NCI-H2029 treated with DMSO at 0.1 percent for 48 hours (cell line): ENCODE measurements at regions not wholly inside any gene's neighbourhood (a gene's known extent, or its start where the extent isn't known, plus 50 kb on each side); places are given as distances from the start of the nearest gene placed in this dataset.
"Not testable (repeated sequence)": the region's sequence is repeated elsewhere in the genome, so short reads cannot be mapped to it uniquely, and the experiment has no call there.

Experiments
- DNase-seq: peaks from one replicate; lab custom pipeline; 2025; lab: John Stamatoyannopoulos, UW

GRCh38 chr13:89214185-89214584 lies 1543.0 kb downstream of the SLITRK5 start:
- DNase-seq, result no peak

GRCh38 chr13:89215319-89215718 lies 1544.1 kb downstream of the SLITRK5 start:
- DNase-seq, result not testable (repeated sequence)

GRCh38 chr13:89217813-89218212 lies 1546.6 kb downstream of the SLITRK5 start:
- no peak for DNase-seq

DNA sequence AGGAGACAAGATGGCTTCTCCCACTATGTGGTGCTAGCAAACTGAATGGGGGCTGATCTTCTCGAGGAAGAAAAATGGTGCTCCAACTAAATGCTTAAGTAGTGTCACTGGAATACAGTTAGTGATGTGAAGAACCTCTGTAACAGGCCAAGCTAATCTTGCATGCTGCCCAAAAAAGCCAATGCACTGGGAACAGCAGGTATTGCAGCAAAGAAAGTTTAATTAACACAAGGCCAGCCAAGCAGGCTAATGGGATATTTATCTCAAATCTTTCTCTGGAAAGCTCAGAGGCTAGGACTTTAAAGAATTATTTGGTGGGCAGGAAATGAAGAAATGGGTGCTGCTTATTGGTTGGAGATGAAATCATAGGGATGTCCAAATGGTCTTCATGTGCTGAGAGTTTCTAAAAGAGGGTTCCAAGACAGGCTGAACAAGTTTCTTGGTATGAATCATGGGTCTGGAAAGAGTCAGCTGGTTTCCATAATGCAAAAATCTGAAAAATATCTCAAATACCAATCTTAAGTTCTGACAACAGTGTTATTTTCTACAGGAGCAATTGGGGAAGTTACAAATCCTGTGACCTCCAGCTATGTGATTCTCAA lies 1550.5 kb downstream of the SLITRK5 start:
- DNase-seq, result no peak

GRCh38 chr13:89227356-89227755 lies 1556.2 kb downstream of the SLITRK5 start:
- DNase-seq, result no peak

DNA sequence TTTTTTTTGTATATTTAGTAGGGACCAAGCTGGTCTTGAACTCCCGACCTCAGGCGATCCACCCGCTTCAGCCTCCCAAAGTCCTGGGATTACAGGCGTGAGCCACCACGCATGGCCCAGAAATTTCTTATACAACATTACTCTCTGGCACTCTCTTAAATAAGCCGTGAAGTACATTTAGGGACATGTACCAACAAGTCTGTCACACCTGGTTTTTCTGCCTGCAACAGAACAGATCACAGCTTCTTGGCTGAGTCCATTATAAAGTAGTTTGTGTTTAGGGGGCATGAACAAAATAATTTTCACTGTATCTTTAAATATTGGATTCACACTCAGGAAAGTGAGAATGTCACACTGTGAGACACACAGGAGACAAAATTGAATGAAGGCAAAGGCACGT lies 1567.3 kb downstream of the SLITRK5 start:
- no peak for DNase-seq

DNA sequence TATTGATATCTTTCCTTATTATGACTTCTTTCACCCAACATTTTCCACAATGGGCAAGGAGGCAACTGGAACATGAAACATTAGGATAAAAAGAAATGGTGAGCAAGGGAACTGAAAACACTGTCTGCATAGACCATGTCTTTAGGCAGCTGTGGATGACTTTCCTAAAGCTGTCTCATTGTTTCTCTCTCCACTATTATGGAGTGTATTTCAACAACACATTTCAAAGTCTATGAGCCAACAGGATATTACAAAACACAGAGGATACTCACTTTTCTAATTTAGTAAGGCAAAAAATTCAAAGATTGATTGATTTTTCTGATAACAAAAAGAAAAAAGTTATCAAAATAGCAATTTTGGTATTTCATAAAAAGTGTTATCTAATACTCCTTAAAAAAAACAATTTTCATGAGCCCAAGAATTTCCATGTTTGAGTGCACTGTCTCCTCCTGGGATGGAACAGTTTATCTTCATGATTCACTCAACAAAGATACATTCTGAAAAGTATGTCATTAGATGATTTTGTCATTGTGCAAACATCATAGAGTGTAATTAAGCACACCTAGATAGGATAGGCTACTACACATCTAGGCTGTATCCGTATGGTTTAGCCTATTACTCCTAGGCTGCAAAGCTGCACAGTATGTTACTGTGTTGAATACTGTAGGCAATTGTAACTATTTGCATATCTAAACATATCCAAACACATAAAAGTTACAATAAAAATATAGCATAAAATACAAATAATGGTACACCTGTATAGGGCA lies 1568.4 kb downstream of the SLITRK5 start:
- DNase-seq, result no peak

- no peak for DNase-seq
Measured at GRCh38 chr13:89255844-89256406, 1584.8 kb downstream of the SLITRK5 start.

GRCh38 chr13:89267734-89268133 lies 1596.6 kb downstream of the SLITRK5 start:
- DNase-seq, result no peak

DNA sequence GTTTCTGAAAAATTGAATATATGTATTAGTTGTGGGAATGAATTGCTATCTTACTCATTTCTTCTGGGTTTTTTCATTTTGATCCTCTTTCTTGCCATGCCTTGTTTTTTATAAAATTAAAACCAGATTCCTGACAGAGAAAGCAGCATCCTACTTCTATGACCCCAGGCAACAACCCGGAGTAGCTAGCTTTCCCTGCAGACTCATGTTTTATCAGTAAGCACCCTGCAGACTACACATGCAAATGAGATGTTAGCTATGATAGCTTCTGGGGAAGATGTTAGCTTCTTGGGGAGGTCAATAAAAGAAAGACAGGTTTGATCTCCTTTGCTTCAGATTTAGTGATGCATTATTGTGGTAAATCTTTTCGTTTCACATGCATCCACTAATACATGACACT lies 1598.6 kb downstream of the SLITRK5 start:
- DNase-seq, result no peak

DNA sequence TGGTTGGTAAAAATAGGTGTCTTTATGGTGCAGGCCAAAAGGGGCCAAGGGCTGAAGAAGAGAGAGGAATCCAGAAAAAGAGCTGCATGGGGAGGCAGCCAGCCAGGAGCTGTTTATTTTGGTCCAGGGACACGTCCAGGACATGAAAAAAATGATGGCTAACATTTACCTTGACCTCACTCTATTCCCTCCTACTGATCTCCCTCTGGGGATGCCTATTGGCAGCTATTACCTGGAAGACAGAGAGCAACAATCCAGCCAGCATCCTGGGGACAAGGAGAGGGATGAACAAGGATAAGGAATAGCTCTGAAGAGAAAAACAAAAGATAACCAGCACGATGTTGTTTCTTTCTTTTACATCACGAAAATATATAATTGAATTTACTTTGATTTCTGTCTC lies 1599.6 kb downstream of the SLITRK5 start:
- DNase-seq, result no peak

- DNase-seq, result no peak
Measured at GRCh38 chr13:89279374-89279773, 1608.2 kb downstream of the SLITRK5 start.

GRCh38 chr13:89281331-89281730 lies 1610.2 kb downstream of the SLITRK5 start:
- no peak for DNase-seq

DNA sequence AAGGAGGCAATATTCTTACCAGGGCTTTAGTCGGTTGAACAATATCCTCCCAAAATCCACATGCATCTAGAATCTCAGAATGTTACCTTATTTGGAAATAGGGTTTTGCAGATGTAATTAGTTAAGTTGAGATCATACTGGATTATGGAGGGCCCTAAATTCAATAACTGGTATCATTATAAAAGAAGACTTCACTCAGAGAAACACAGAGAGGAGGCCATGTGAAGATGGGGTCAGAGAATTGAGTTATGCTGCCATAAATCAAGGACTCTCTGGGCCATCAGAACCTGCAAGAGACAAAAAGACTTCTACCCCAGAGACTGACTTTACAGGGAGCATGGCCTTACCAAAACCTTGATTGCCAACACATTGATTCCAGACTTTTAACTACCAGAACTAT lies 1611.1 kb downstream of the SLITRK5 start:
- DNase-seq, result no peak

GRCh38 chr13:89287381-89287780 lies 1616.2 kb downstream of the SLITRK5 start:
- DNase-seq, result no peak

DNA sequence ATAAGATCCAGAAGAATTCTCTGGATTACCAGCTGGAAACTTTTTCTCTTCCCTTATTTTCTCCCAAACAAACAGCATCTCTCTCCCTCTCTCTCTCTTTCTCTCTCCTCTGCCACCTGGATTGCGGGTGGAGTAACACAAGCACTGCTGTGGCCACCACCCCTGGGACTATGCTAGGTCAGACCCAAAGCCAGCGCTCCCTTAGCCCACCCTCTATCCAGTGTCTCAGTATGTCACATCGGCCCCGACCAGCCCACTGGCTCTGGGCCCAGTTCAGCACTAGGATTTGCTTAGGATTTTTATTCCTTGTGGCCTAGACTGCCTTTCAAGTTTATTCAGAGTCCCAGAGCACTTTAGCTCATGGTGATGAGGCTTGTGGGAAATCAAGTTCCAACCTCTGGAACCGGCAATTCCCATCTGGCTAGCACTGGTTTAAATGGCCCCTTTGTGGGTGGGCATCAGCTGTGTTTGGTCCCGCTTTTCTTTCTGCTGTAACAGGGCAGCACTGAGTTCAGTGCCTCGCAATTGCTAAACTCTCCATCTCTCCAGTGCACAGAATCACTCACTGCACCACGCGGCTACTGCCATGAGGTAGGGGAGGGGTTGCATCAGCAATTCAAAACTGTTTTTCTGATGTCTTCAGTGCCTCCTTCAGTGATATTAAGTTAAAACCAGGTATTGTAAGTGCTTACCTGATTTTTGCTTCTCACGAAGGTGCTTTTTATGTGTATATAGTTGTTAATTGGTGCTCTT lies 1623.1 kb downstream of the SLITRK5 start:
- DNase-seq, result no peak

DNA sequence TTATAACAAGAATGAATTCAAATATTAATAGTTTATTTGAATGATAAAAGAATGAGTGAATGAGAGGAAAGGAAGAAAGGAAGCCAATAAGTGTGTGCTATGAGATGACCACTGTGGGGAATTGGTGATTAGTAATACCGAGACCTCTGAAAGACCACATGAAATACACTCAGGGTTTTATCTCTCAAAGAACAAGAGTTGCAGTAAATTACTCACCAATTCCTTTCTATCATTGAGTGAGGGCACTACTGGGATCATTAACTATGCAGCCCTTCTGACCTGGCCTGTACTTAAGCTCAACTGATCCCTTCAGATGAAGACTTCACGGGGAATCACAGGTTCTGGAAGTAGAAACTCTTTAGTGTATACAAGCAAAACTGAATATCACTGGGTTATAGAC lies 1636.1 kb downstream of the SLITRK5 start:
- DNase-seq, result no peak

- DNase-seq, result no peak
Measured at GRCh38 chr13:89310943-89311672, 1639.9 kb downstream of the SLITRK5 start.

- no peak for DNase-seq
Measured at GRCh38 chr13:89315287-89315686, 1644.1 kb downstream of the SLITRK5 start.

GRCh38 chr13:89322466-89322865 lies 1651.3 kb downstream of the SLITRK5 start:
- DNase-seq, result no peak

- no peak for DNase-seq
Measured at GRCh38 chr13:89324582-89324981, 1653.4 kb downstream of the SLITRK5 start.

DNA sequence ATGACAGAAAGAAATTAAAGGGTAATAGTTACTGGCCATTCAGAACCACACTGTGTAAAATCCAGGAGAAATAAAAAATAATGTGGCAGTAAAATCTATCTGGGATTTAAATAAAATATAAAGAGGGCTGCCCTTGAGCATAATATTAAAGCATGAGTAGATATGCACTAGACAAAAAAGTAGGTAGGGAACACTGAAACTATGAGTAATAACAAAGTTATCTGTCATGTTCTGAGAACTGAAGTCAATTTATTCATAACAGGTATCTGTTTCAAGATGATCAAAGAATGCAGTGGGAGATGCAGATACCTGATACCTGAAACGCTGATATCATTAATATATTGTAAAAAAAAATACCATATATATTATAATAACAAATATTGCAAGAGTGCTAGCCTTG lies 1672.0 kb downstream of the SLITRK5 start:
- DNase-seq, result no peak
